ENCODE measurements at regions not wholly inside any gene's neighbourhood (a gene's known extent, or its start where the extent isn't known, plus 50 kb on each side); places are given as distances from the start of the nearest gene placed in this dataset.

DNA sequence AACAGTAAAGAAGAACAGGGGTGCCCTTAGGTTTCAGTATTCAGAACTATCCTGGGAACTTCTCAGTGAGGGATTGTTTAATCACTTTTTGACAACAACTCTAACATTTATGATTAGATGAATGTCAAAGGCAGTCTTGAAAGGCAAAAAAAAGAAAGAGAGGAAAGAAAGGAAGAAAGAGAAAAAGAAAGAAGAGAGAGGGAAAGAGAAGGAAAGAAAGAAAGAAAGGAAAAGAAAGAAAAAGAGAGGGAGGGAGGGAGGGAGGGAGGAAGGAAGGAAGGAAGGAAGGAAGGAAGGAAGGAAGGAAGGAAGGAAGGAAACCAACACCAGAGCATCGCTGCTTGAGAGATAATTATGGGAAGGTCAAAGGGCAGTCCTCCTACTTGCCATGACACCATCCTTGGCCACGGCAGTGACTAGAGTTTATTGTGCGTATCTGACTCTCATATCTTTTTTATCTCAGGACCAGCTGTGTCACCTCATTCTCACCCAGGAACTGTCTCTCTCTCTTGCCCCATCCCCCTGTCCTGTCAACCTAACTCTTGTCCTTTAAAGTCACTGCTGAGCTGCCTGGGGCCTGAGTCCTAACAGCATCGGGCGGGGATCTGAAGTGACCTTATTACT lies 96.8 kb upstream of the ATXN1 start:
- intact Hi-C loops (cut with DNase I; ENCODE audit: low total_unique reads), result no loop called here
- TF ChIP-seq, protein P1, sequence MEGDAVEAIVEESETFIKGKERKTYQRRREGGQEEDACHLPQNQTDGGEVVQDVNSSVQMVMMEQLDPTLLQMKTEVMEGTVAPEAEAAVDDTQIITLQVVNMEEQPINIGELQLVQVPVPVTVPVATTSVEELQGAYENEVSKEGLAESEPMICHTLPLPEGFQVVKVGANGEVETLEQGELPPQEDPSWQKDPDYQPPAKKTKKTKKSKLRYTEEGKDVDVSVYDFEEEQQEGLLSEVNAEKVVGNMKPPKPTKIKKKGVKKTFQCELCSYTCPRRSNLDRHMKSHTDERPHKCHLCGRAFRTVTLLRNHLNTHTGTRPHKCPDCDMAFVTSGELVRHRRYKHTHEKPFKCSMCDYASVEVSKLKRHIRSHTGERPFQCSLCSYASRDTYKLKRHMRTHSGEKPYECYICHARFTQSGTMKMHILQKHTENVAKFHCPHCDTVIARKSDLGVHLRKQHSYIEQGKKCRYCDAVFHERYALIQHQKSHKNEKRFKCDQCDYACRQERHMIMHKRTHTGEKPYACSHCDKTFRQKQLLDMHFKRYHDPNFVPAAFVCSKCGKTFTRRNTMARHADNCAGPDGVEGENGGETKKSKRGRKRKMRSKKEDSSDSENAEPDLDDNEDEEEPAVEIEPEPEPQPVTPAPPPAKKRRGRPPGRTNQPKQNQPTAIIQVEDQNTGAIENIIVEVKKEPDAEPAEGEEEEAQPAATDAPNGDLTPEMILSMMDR (IDR thresholded peaks at IDR 0.05), result no peak
- TF ChIP-seq POLR2A (IDR thresholded peaks at IDR 0.05), result no peak
- no peaks in the 10 kb centered on the region for H3K36me3 ChIP-seq
- H3K27ac ChIP-seq, result no peak overlapping the region
- H3K4me1 ChIP-seq, result no peaks in the 10 kb centered on the region
- no peaks in the 10 kb centered on the region for H3K9me3 ChIP-seq
- DNase-seq, result no peak
- no peaks in the 10 kb centered on the region for H3K27me3 ChIP-seq
- H3K4me3 ChIP-seq, result no peak overlapping the region

DNA sequence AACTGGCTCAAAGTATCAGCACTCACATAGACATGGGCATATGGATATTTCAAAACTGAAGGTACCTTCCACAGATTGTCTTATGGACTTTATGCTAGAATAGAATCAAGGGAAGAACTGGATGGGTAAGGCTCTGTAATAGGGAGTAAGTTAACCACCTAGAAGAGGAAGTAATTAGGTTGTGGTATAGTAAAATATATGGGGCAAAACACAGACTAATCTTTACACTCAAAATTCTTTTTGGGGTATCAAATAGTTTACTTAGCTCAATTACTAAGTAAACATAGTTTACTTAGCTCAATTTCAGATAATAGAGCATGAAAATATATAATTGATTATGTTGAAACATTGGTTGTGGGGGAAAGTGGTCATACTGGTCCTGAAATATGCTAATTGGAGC lies 94.2 kb upstream of the ATXN1 start:
- intact Hi-C loops (cut with DNase I; ENCODE audit: low total_unique reads), result no loop called here
- no peaks in the 10 kb centered on the region for H3K36me3 ChIP-seq

DNA sequence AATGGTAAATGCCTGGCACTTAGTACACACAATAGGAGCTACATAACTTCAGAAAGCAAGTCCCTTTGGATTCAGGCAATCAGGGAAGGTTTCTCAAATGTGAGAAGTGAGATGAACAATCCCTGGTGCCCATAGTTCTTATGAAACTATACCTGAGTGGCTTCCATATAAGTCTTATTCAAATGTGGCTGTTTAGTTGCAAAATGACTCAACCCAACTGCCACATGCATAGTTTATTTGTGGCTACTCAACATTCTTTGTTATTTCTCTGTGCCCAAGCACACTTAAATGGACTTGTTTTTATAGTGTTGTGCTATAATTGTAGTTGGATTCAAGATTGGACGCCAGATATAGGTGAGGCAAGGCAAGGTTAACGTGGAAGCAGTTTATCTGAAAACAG lies 93.7 kb upstream of the ATXN1 start:
- intact Hi-C loops (cut with DNase I; ENCODE audit: low total_unique reads), result no loop called here
- no peak for DNase-seq

More for the DNA sequence above, 94.2 kb upstream of the ATXN1 start:
- H3K27ac ChIP-seq, result no peak overlapping the region
- H3K27me3 ChIP-seq, result no peaks in the 10 kb centered on the region
- H3K4me1 ChIP-seq, result no peaks in the 10 kb centered on the region
- TF ChIP-seq POLR2A (IDR thresholded peaks at IDR 0.05), result no peak
- TF ChIP-seq, protein P1 (IDR thresholded peaks at IDR 0.05), result no peak
- no peak for DNase-seq
- H3K9me3 ChIP-seq, result no peaks in the 10 kb centered on the region
- no peak overlapping the region for H3K4me3 ChIP-seq

DNA sequence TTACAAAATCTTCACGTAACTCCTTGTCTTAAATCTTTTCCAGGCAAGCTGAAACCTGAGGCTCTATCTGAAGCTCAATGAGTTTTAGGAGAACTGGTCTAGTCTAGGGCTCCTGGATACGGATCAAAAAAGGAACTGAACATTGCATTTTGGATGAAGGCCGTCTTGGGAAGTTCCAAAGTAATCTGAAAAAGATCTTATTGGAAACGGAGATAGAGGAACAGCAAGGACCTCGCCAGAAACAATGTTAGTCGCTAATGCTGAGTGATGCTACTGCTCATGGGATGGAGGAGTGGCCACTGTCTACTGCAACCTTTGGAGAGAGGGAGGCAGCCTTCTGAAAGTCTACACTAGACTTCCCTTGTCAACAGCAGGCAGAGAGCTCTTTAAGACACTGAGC lies 91.4 kb upstream of the ATXN1 start:
- DNase-seq, result no peak
- H3K9me3 ChIP-seq, result no peaks in the 10 kb centered on the region
- TF ChIP-seq POLR2A (IDR thresholded peaks at IDR 0.05), result no peak
- TF ChIP-seq, protein P1 (IDR thresholded peaks at IDR 0.05), result no peak
- H3K4me1 ChIP-seq, result no peaks in the 10 kb centered on the region
- no peak overlapping the region for H3K27ac ChIP-seq
- H3K36me3 ChIP-seq, result no peaks in the 10 kb centered on the region
- H3K27me3 ChIP-seq, result no peaks in the 10 kb centered on the region
- intact Hi-C loops (cut with DNase I; ENCODE audit: low total_unique reads), result no loop called here
- H3K4me3 ChIP-seq, result no peak overlapping the region

More for the DNA sequence above, 93.7 kb upstream of the ATXN1 start:
- no peak overlapping the region for H3K27ac ChIP-seq
- no peak for TF ChIP-seq POLR2A (IDR thresholded peaks at IDR 0.05)
- TF ChIP-seq, protein P1 (IDR thresholded peaks at IDR 0.05), result no peak
- H3K27me3 ChIP-seq, result no peaks in the 10 kb centered on the region
- H3K4me1 ChIP-seq, result no peaks in the 10 kb centered on the region
- H3K36me3 ChIP-seq, result no peaks in the 10 kb centered on the region
- H3K4me3 ChIP-seq, result no peak overlapping the region
- H3K9me3 ChIP-seq, result no peaks in the 10 kb centered on the region

DNA sequence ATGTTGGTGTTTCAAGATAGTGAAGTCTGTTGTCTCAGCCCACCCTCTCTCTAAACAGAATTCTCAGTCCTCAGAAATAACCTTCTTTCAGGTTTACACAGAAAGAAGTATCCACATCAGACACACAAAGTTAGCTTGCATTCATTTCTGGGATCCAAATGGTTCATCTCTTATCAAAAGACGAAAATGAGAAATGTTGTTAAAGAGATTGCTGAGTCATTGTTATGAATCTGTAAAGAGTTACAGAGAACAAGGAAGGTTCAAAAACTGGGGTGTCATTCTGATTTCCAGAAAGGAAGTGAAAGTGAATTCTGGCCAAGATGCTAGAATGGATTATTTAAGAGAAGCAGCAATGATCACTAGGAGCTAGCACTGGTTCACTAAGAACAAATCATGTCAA lies 90.5 kb upstream of the ATXN1 start:
- TF ChIP-seq, protein P1 (IDR thresholded peaks at IDR 0.05), result no peak
- no peak for TF ChIP-seq POLR2A (IDR thresholded peaks at IDR 0.05)
- Histone ChIP-seq H3K36me3 (no peaks in the 10 kb centered on the region), H3K27ac (no peak overlapping the region), H3K4me1 (no peaks in the 10 kb centered on the region), H3K4me3 (no peak overlapping the region), H3K9me3 (no peaks in the 10 kb centered on the region), H3K27me3 (no peaks in the 10 kb centered on the region)
- intact Hi-C loops (cut with DNase I; ENCODE audit: low total_unique reads), result no loop called here
- no peak for DNase-seq
